ENCODE measurements at regions not wholly inside any gene's neighbourhood (a gene's known extent, or its start where the extent isn't known, plus 50 kb on each side); places are given as distances from the start of the nearest gene placed in this dataset.

DNA sequence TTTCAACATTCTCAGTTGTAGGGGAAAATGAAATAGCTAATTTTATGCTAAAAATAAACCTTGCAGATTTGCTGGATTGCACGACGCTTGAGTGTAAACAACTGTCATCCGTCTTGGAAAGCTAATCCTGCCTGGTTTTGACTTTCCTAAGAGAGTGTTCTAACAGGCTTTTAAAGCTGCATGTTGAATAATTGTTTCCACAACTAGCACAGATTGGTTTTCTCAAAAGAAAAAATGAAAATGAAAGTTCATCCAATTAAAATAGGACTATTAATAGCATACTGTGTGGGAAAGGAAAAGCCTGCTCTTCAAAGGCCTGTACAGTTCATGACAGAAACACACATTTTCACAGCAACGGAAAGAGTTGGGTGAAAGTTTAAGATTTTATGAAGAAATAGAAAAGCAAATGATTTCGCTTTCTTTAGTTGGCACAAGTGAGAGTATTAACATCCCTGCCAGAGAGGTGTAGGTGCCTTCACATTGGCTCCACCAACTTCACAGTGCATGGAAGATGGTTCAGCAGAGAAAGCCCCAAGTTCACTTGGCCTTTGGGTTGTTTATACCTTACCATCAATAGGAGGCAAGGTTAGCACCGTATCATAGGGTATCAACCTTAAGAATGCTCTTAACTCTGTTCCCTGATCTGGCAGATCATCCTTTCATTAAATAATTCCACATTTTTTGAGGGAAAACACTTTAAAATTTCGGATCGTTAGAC, 140.0 kb upstream of the GUCY1A1 start (continued):
- TF ChIP-seq EZH2 (IDR thresholded peaks at IDR 0.05; ENCODE audit: low read depth, low read length, severe bottlenecking) (no peak), SP2 (IDR thresholded peaks at IDR 0.05; ENCODE audit: low read length) (no peak), SP1 (IDR thresholded peaks at IDR 0.05; ENCODE audit: low read depth, low read length) (no peak), CEBPB (IDR thresholded peaks at IDR 0.05; ENCODE audit: low read depth, low read length) (no peak), TEAD4 (IDR thresholded peaks at IDR 0.05; ENCODE audit: low read depth, low read length) (no peak), GTF2F1 (IDR thresholded peaks at IDR 0.05; ENCODE audit: borderline replicate concordance, low read depth, low read length) (no peak), NANOG (IDR thresholded peaks at IDR 0.05; ENCODE audit: insufficient read depth, low read depth, low read length, poor library complexity, severe bottlenecking) (no peak), KDM4A (IDR thresholded peaks at IDR 0.05; ENCODE audit: low read depth, low read length, severe bottlenecking) (no peak)

Data from H1 (cell line).